ENCODE measurements at regions not wholly inside any gene's neighbourhood (a gene's known extent, or its start where the extent isn't known, plus 50 kb on each side); places are given as distances from the start of the nearest gene placed in this dataset.

DNA sequence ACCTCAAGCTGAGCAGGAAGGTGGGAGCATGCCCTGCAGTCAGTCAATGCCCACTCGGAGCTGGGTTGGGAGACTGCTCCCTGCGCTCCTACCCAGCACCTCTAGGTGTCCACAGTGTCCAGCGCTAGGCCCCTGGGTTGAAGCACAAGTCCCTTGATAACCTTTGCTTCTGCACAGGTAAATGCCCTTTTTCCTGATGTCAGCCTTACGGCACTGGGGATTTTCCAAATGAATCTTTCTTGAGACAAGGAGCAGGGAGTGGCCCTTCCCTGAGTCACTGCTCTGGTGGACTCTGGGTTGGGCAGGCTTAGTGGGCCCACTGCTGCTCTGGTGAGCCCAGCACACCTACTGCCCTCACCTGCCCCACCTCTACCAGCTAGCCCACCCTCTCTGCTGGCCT, 61.9 kb upstream of the OPN4 start:
- no peak for DNase-seq (ENCODE audit: low read depth)
- no peak overlapping the region for H3K4me3 ChIP-seq (ENCODE audit: low read depth, low read length)
- TF ChIP-seq, protein P1, sequence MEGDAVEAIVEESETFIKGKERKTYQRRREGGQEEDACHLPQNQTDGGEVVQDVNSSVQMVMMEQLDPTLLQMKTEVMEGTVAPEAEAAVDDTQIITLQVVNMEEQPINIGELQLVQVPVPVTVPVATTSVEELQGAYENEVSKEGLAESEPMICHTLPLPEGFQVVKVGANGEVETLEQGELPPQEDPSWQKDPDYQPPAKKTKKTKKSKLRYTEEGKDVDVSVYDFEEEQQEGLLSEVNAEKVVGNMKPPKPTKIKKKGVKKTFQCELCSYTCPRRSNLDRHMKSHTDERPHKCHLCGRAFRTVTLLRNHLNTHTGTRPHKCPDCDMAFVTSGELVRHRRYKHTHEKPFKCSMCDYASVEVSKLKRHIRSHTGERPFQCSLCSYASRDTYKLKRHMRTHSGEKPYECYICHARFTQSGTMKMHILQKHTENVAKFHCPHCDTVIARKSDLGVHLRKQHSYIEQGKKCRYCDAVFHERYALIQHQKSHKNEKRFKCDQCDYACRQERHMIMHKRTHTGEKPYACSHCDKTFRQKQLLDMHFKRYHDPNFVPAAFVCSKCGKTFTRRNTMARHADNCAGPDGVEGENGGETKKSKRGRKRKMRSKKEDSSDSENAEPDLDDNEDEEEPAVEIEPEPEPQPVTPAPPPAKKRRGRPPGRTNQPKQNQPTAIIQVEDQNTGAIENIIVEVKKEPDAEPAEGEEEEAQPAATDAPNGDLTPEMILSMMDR (IDR thresholded peaks at IDR 0.05; ENCODE audit: insufficient read depth, low read length) = no peak

GRCh38 chr10:86594535-86594934, 59.8 kb upstream of the OPN4 start:
- peak; percentile 27 for DNase-seq (ENCODE audit: low read depth)
- TF ChIP-seq, protein P1 (IDR thresholded peaks at IDR 0.05; ENCODE audit: insufficient read depth, low read length) = no peak
- H3K4me3 ChIP-seq (ENCODE audit: low read depth, low read length) = no peak overlapping the region

GRCh38 chr10:86595496-86595895, 58.9 kb upstream of the OPN4 start:
- DNase-seq (ENCODE audit: low read depth) = no peak
- H3K4me3 ChIP-seq (ENCODE audit: low read depth, low read length) = no peak overlapping the region
- TF ChIP-seq, protein P1 (IDR thresholded peaks at IDR 0.05; ENCODE audit: insufficient read depth, low read length) = no peak

GRCh38 chr10:86596266-86596665, 58.1 kb upstream of the OPN4 start:
- peak; percentile 31 for DNase-seq (ENCODE audit: low read depth)
- no peak overlapping the region for H3K4me3 ChIP-seq (ENCODE audit: low read depth, low read length)
- TF ChIP-seq, protein P1 (IDR thresholded peaks at IDR 0.05; ENCODE audit: insufficient read depth, low read length) = no peak

GRCh38 chr10:86597306-86597705, 57.0 kb upstream of the OPN4 start:
- TF ChIP-seq, protein P1 (IDR thresholded peaks at IDR 0.05; ENCODE audit: insufficient read depth, low read length) = no peak
- H3K4me3 ChIP-seq (ENCODE audit: low read depth, low read length) = no peak overlapping the region
- DNase-seq (ENCODE audit: low read depth) = no peak

DNA sequence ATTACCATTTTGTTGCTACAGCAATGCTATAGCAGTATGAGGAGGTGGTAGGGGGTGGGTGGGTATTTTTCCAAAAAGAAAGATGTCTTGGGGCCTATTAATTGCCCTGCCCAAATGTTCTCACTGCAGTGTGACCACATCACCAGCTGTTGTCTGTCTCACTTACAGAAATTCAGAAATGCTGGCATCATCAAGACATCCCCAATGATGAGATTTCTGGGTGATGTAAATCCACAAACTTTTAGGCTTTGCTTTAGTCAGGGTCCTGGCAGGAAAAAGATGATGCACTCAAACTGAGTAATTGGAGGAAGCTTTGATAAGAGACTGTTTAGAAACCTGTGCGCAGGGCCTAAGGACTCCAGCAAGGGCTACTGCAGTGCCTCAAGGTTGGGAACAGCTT, 56.2 kb upstream of the OPN4 start:
- no peak overlapping the region for H3K4me3 ChIP-seq (ENCODE audit: low read depth, low read length)
- TF ChIP-seq, protein P1 (IDR thresholded peaks at IDR 0.05; ENCODE audit: insufficient read depth, low read length) = no peak
- DNase-seq (ENCODE audit: low read depth) = peak; percentile 36

- TF ChIP-seq, protein P1 (IDR thresholded peaks at IDR 0.05; ENCODE audit: insufficient read depth, low read length) = no peak
- H3K4me3 ChIP-seq (ENCODE audit: low read depth, low read length) = no peak overlapping the region
Observed at GRCh38 chr10:86599041-86599440, 55.3 kb upstream of the OPN4 start.

More at GRCh38 chr10:86599041-86599440, 55.3 kb upstream of the OPN4 start:
- DNase-seq (ENCODE audit: low read depth) = no peak
